COR-L47 (cell line): ENCODE measurements at regions not wholly inside any gene's neighbourhood (a gene's known extent, or its start where the extent isn't known, plus 50 kb on each side); places are given as distances from the start of the nearest gene placed in this dataset.

Source experiments
- DNase-seq: peaks from one replicate; lab custom pipeline; 2025; lab: John Stamatoyannopoulos, UW

DNA sequence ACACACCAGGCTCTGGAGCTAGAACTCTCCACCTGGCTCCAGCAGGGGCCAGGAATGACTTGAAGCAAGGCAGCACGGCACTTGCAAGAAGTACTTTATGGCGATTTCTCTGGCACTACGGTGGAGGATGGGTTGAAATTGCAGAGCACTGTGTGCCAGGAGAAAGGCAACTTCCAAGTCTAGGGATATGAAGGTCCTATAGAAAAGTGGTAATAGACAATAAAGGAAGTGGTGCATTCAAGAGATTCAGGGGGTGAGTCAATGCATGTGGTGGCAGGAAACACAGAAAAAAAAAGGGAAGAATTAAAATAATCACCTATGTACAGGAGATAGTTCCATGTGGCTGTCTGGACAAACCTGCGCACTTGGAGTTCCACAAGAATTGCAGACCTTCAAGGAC is 240.3 kb upstream of the DYNLRB2 start:
- no peak for DNase-seq

DNA sequence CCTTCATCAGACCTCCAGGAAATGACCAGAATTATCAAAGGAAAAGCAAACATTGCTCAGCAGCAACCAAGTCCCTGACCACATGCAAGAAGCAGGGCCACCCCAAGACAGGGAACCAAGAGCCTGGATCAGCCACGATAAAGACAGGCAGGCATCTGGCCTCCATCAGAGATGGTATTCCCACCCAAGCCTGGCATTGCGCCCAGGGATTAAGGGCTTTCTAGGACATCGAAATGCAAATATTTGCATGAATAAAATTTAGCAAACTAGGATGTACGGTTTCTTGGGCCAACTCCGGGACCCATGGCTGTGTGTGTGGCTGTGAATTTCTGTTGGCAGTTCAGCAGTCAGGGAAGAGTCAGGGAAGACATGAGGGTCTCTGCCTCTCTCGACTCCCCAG is 241.4 kb upstream of the DYNLRB2 start:
- no peak for DNase-seq

DNA sequence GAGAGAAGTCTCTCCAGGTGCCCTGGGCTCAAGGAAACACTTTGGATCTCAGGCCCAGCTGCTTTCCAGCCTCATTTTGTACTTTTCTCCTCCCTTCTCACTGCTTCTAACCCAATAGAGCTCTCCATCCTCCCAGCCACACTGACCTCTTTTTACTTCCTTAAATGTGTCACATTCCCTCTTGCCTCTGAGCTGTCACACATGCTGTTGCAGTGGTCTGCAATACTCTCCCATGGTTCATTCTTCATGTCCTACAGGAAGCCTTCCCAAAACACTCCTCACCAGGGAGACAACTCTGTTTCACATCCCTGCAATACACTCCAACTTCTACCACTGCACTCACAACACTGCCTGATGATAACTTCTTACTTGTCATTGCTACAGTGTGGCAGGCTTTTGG is 242.1 kb upstream of the DYNLRB2 start:
- DNase-seq, result no peak

DNA sequence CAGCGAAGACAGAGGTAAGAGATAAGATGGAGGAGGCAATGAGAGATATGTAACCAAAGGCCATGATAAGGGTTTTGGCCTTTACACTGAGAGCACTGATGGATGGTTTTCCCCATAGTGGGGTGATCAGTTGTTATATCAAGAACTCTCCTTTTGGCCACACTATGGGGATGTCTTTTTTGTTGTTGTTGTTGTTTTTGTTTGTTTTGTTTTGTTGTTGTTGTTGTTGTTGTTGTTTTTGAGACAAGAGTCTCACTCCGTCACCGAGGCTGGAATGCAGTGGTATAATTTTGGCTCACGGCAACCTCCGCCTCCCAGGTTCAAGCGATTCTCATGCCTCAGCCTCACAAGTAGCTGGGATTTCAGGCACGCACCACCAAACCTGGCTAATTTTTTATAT is 244.8 kb upstream of the DYNLRB2 start:
- no peak for DNase-seq

DNA sequence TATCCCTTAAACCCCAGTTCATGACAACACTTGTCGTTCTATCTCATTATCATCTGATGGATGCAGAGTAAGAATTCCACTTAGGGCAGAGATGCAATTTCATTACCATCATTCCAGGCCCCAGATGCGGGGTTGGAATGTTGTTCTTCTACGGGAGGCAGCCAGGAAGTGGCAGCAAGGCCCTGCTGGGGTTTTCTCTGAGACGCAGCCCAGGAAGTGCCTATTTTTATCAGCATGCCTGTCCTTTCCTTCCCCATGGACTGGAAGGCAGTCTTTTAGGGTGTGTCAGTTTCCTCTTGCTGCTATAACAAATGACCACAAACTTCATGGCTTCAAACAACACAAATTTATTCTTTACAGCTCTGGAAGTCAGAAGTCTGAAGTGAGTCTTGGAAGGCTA is 246.6 kb upstream of the DYNLRB2 start:
- DNase-seq, result no peak

DNA sequence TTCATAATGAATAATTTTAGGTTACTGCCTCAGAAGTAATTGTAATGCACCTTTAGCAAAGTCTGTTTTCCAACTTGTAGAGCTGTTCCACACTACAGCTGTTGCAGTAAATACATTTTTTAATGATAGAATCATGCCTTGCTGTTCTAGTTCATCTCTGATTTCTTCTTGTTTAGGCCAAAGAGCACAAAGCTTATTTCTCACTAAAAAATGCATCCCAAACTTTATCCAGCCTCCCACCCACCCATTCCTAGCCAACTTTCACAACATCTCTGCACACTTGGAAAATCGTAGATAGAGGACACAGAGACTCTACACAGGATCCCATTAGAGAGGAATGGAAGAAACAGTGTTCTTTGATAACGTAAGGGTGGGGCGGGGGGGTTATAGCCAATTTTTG is 252.2 kb upstream of the DYNLRB2 start:
- DNase-seq, result no peak

DNA sequence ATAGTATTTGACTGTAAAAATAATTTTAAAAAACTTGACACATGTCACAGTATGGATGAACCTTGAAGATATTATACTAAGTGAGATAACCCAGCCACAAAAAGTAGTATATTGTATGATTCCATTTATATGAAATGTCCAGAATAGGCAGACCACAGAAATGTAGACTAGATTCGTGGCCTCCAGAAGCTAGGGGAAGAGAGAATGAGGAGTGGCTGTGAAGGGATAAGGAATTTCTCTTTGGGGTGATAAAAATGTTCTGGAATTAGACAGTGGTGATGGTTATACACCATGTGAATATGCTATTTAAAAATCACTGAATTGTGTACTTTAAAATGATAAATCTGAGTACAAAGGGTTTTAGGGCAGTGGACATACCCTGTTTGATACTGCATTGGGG is 253.1 kb upstream of the DYNLRB2 start:
- DNase-seq, result no peak

DNA sequence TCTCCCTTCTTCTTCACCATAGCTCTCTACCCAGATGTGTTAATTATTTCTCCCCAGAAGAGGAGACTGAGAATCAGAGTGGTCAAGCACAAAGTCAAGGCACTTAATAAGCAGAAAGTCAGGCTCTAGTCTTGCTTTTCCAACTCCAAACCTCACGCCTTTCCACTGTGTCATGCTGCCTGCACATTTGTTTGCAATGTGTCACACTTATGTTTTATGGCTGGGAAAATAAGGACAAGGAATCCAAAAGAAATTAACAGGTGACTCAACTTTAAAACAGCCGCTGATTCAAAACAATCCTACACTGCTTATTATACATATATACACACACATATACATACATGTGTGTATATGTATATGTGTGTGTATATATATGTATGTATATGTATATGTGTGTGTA is 255.7 kb upstream of the DYNLRB2 start:
- no peak for DNase-seq

DNA sequence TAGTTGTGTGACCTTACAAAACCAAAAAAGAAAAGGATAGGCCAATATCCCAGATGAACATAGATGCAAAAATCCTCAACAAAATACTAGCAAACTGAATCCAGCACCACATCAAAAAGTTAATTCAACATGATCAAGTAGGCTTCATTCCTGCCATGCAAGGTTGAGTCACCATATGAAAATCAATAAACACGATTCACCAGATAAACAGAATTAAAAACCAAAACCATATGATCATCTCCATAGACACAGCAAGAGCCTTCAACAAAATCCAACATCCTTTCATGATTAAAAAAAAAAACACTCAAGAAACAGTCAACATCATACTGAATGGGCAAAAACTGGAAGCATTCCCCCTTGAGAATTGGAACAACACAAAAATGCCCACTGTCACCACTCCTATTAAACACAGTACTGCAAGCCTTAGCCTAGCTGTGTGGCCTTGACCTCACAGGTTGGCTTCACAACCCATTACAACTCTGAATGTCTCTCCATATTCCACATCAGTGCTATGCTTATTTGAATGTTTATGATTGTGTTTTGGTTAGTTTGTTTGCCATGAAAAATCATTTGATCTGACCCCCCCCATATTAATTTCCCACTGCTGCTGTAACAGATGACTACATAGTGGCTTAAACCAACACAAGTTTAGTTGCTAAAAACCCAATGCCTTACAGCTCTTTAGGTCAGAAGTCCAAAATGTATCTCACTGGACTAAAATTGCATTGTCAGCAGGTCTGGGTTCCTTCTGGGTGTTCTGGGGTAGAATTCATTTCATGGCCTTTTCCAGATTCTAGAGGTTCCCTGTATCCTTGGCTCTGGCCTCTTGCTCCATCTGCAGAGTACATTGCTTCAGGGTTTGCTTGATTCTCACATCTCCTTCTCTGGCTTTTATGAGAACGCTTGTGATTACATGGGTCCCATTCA is 257.1 kb upstream of the DYNLRB2 start:
- DNase-seq, result no peak

DNA sequence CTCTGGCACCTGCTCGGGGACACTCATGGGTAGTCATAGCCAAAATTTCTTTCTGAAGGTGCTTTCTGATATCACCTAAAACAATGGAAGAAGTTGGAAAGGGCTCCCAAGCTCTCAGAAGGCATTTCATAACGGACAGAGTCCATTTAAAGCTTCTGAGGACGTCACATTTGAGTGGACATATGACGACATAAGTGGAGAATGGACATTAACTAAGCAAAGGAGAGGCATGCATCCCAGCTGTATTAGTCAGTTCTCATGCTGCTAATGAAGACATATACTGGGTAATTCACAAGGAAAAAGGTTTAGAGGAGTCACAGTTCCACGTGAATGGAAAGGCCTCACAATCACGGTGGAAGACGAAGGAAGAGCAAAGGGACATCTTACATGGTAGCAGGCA is 260.2 kb upstream of the DYNLRB2 start:
- DNase-seq, result no peak

DNA sequence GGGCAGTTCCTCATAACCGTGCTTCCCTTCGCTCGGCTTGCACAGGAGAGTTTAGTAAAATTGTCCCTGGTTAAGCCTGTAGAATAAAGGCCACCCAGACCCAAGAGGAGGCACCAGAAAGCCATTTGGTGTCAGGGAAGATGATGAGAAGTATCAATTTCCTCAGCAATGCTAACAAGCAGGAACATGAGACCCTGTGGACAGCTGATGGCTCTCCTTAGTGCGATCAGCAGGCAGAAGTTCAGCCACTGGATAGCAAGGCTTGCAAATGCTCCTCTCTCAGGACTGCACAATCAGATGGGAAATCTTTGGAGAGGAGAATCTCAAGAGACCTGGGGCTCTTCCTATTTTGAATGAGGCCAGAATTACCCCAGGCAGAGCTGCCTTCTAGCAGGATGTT is 261.1 kb upstream of the DYNLRB2 start:
- no peak for DNase-seq

DNA sequence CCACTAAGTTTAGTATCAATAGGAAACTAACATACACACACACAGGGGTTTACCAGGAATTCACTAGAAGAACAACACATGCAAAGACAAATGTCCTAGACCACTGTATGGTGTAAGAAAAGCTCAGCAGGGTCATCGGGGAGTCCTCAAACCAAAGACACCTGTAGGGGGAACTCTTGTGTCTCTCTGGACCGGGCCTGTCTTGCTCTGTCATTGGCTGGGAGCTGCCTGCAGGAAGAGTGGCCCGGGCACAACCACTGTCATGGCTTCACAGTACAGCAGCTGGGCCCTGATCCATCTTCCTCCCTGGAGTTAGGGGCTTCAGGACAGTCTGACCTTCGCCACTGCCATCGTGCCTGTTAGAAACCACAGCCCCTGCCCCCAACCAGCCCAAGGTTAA is 263.6 kb upstream of the DYNLRB2 start:
- DNase-seq, result no peak

DNA sequence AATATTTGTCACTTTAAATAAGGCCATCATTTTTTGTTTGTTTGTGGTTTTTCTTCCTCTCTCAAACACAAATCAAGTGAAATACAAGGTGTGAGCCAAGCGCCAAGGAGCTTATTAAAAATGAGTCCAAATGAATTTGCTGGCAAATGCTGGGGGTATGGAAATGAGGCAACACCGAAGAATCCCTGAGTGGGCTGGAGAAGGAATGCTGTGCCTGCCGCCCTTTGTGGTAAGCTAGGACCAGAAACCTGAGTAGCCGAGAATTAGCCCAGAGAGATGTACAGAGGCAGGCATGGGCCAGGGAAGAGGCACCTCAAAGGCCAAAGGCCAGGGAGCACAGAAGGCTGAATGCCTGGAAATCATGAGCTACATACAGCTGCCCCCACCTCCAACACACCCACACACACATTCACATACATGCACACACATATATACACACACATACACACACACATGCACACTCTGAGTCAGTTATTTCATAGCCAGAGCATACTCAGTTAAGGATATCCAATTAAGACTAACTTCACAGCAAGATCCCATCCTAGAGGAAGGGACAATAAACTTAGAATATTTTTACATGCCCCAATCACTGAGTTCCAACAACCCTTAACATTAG is 266.1 kb upstream of the DYNLRB2 start:
- DNase-seq, result no peak

DNA sequence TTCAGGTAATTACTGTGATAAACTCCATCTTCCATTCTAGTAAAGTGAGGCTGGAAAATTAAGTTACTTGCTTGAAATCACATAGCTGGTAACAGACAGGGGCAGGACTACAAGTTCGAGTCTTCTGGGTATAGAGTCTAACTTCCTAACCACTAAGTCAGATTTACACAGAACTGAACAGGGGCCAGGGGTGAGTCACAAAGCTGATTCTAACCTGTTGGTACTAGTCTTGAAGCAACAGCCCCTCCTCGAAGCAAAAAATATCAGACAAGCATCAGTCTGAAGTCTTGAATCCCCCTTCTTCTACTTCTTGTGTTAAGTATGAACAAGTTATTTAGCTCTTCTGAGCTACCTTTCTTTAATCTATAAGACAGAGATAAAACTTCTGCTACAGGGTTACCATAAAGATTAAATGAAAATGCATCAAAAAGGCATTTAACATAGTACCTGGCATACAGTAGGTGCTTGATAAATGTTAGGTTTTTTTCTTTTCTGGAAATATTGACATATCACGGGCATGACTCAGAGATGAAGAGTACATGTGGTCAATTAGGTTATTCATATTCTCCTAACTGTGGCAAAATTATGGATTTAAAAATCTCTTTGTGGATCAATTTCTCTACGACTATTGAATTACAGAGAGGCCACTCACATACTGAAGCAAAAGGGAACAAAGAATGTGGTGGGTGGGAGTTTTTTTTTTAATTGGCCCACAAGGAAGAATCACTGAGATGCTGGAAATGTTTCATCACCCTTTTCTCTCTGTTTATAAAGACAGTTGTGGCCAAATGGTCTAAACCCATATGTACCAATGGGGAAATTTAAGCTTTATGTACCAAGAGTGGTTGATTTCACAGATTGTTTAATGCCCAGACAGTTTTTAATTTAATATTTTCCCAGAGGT is 266.9 kb upstream of the DYNLRB2 start:
- DNase-seq, result no peak

DNA sequence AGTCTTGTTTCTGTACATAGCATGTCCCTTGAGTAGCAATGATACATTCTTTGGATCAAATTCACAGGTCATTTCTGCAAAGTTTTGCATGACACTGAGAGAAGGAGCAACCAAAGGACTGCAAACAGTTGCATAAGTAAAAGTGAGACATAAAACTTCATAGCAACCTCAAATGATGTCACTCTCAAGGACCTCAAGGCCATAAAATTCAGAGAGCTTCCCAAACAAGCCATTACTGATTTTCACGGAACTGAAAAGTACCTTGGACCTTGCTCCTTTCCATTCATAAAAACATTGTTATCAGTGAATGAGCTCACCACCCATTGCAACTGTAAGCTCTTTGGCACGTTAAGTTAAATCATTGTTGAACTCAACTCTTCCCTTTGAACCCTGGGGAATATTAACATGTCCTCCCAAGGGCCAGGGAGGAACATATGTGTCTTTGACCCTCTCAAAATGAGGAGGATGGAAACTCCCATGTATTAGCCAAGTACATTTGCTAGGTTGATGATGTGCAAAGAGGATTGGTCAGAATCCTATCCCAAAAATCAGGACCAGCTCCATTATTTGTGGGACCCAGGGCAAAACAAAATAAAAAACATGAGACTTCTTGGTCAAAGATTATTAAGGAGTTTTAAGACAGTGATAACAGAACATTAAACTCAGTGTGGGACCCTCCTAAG is 275.0 kb upstream of the DYNLRB2 start:
- no peak for DNase-seq

DNA sequence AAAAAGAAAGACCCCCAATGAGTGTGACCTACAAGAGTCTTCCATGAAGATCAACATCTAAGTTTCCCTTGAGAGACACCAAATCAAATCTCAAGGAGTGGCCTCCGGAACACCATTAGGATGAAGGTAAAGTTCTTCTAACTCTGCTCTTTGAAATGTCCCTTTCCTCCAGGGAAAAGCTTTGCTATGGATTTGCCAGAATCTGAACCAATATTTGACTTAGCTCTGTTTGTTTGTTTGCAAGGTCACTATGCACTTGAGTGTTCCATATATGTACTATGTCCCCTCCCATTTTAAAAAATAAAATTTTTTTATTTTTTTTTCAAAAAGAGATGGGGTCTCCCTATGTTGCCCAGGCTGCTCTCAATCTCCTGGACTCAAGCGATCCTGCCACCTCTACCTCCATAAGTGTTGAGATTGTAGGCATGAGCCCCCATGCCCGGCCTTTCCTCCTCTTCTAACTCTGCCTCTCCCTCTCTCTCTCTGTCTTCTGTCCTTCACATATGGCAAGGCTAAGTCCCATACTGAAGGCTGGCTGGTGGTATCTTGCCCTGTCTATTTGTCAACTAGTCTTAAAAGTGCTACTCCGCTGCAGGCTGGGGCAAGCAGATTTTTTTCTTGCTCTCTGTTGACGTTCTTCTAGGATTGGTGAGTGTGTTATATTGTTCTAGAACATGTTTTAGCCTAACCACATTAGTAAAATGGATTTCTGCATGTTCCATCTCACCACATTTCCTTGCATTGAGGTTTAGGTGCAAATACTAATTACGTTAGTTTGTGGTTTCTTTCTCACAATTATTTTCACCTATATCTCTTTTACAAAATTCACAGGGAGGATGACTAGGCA is 276.7 kb upstream of the DYNLRB2 start:
- no peak for DNase-seq

DNA sequence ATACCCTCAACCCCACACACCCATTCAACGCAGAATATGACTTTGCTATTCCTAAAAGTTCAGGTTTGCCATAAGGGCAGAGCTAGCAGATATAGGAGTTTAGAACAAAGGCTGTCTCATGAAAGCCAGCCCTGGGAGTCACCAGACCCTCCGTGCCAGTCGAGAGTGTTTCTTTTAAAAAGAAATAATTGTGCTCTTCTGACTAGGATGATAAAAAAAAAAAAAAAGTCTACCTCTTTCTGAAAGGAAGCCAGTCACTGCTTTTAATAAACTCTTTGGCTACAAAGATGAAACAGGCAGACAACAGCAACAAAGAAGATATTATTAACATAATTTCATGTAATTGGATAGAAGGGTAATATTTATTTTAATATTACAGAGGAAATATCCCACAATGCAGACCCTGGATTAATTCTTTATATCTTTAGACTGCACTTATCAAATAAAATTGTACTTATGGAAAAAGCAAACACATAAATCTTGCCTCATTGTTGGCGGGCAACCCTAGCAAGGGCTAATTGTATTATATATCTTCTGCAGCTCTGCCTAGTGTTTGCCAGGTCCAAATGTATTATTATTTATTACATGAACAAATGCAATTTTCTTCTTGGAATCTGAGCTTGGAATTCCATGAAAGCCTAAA is 277.5 kb upstream of the DYNLRB2 start:
- DNase-seq, result no peak

DNA sequence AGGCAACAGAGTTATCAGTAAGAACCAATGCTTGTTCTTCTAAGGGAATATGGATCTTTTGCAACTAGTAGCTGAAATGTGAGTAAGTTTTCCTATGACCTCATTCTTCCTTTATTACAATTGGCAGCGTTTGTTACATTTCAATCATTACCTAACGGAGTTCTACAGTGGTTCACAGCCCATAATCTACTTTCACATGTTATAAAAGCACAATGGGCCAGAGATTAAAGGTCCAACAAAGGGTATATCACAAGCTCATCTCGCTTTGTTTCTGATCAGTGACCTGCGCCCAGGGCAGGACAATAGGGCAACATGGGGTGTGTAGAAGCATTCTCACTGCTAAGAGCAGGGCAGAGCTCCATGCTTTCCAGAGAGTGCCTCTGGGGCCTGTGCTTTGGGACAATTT is 279.9 kb upstream of the DYNLRB2 start:
- no peak for DNase-seq

DNA sequence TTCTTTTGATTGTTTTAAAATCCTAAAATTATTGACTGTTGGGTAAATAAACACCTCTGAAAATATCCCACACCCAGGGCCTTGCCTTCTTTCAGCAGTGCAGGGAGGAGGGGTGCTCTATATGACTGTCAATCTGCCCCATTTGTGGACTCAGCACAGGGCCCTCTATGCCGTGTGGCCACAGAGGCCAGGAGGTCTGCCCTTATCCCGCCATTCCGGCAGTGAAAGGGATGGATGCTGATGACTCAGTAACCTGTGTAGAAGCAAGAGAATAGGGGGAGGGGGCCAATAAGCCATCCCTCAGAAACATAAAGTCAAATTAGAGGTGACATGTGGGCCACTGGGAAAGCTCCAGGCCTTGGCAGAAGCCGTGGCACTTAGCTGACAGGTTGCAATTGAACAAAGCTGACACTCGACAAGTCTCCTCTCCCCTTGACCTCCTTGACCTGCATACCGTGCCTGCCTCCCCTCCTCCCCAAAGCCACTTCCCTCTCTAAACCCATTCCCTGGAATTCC is 281.4 kb upstream of the DYNLRB2 start:
- no peak for DNase-seq

DNA sequence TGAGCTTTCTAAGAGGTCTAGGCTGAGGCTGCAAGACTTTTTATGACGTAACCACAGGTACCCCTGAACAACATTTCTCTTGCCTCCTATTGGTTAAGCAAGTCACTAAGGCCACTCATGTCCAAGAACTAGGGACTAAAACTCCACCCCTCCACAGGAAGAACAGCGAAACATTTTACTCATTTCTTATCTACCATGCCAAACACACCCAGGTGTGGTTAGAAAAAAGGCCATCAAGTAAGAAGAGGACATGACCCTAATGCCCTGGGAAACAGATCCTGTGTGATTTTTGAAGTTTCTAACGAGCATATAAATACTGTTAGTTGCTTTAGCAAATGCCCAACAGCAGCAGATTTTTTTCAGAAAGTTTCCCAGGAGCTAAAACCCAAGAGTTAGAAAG is 282.4 kb upstream of the DYNLRB2 start:
- DNase-seq, result no peak
